Gastroesophageal sphincter (tissue), 4 donors: ENCODE measurements at regions not wholly inside any gene's neighbourhood (a gene's known extent, or its start where the extent isn't known, plus 50 kb on each side); places are given as distances from the start of the nearest gene placed in this dataset.

Source experiments
- ATAC-seq: fragments of 150-250 bp; one replicate; pipeline ENCODE4 v1.9.1; 2016; ENCODE audit warnings: mild to moderate bottlenecking, moderate library complexity
- H3K27ac ChIP-seq, 4 donors: fragments of 200-600 bp; sonication (generic) in 3 of 4; 1 replicate in 3 of 4; 2 replicates in 1 of 4; pipeline ENCODE4 v1.5.1; 2016 to 2019
- H3K27me3 ChIP-seq: fragments of 200-600 bp; sonication (generic); one replicate; pipeline ENCODE4 v1.5.1; 2019
- H3K36me3 ChIP-seq, 2 donors: fragments of 200-600 bp; sonication (generic); one replicate each; pipeline ENCODE4 v1.5.1; 2019; ENCODE audit warnings: control low read depth in 1 of 2
- H3K4me1 ChIP-seq, 3 donors: fragments of 200-600 bp; sonication (generic); 1 replicate in 2 of 3; 2 replicates in 1 of 3; pipeline ENCODE4 v1.5.1; 2016 to 2019; ENCODE audit warnings: control low read depth in 2 of 3
- H3K4me3 ChIP-seq, 2 donors: fragments of 200-600 bp; sonication (generic); one replicate each; pipeline ENCODE4 v1.5.1; 2019; ENCODE audit warnings: mild to moderate bottlenecking in 1 of 2, moderate library complexity in 1 of 2
- H3K9me3 ChIP-seq, 3 donors: fragments of 200-600 bp; sonication (generic); one replicate each; pipeline ENCODE4 v1.5.1; 2017 to 2019; ENCODE audit warnings: control low read depth in 2 of 3
- CTCF ChIP-seq, 4 experiments: fragments of 200-600 bp in 2 of 4; fragments of 450-650 bp in 2 of 4; sonication (generic) in 1 of 4; IDR thresholded peaks; one replicate each; pipeline ENCODE4 v1.5.1; 2017 to 2019; ENCODE audit warnings: antibody characterized with exemption in 4 of 4, mild to moderate bottlenecking in 2 of 4, moderate library complexity in 2 of 4
- EP300 ChIP-seq: sonication (generic); formaldehyde crosslinking; IDR thresholded peaks from one replicate; pipeline ENCODE4 v1.6.1; 2017; ENCODE audit warnings: antibody characterized with exemption, mild to moderate bottlenecking
- POLR2A ChIP-seq, 2 donors: fragments of 450-650 bp; IDR thresholded peaks; one replicate each; pipeline ENCODE4 v1.6.1; 2017; ENCODE audit warnings: antibody characterized with exemption in 2 of 2, mild to moderate bottlenecking in 2 of 2, moderate library complexity in 1 of 2
- POLR2AphosphoS5 ChIP-seq: sonication (generic); formaldehyde crosslinking; IDR thresholded peaks from one replicate; pipeline ENCODE4 v1.6.1; 2017; ENCODE audit warnings: antibody characterized with exemption
- WGBS, 2 donors: methylation state at CpG; one replicate each; pipeline ENCODE4 v1.1.5; 2018; ENCODE audit warnings: low coverage in 1 of 2; 5-methylcytosine and 5-hydroxymethylcytosine counted together

DNA sequence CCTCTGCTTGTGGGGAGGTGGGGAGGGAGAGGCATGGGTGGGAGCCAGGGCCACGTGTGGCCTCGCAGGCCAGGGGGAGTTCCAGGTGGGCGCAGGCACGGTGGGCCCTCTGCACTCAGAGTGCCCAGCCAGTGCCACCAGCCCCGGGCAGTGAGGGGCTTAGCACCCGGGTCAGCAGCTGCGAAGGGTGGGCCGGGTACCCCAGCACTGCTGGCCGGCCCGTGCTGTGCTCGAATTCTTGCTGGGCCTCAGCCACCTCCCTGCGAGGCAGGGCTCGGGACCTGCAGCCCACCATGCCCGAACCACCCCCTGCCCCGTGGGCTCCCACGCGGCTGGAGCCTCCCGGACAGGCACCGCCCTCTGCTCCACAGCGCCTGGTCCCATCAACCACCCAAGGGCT is 1277.2 kb downstream of the JRKL start:
- H3K36me3 ChIP-seq, result no peaks in the 10 kb centered on the region
- TF ChIP-seq POLR2AphosphoS5 (no peak), EP300 (no peak)
- no peaks in the 10 kb centered on the region for H3K9me3 ChIP-seq
- no peak overlapping the region for H3K4me3 ChIP-seq
- H3K27ac ChIP-seq, result no peak overlapping the region
- WGBS, 2 donors, result no CpG with 5 or more reads among the region's 20 CpGs
- no peak for ATAC-seq
- H3K4me1 ChIP-seq, result no peaks in the 10 kb centered on the region
- no peaks in the 10 kb centered on the region for H3K27me3 ChIP-seq

DNA sequence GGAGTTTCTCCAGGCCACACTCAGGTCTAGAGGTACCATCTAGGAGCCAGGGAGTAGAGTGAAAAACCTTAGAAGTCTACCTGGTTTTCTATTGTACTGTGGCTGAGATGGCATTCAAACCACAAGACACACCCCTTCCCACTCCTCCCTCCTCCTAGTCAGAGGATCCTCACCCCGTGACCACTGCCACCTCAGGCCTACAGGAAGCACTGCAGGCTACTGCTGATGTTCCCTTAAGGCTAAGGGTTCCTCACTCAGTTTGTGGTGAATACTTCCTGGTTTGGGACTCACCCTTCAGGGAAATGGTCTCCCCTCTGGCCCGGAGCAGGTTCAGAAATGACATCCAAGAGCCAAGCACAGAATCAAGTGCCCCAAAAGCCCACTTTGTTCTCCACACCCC is 1293.9 kb downstream of the JRKL start:
- no peak overlapping the region for H3K27ac ChIP-seq
- H3K36me3 ChIP-seq, result no peaks in the 10 kb centered on the region
- TF ChIP-seq POLR2AphosphoS5 (no peak), POLR2A (IDR thresholded peaks at IDR 0.05) (no peak), CTCF (IDR thresholded peaks at IDR 0.05) (no peak), EP300 (no peak)
- no peak overlapping the region for H3K4me3 ChIP-seq
- no peaks in the 10 kb centered on the region for H3K27me3 ChIP-seq
- 14% methylated on average over 1 of the region's 2 CpGs; no CpG with 5 or more reads in 1 of the 2 donors for WGBS, 2 donors
- no peak for ATAC-seq
- no peaks in the 10 kb centered on the region for H3K4me1 ChIP-seq
- peaks cover 0 to 4% (median 0%) of the 10 kb centered on the region in 3 donors for H3K9me3 ChIP-seq

DNA sequence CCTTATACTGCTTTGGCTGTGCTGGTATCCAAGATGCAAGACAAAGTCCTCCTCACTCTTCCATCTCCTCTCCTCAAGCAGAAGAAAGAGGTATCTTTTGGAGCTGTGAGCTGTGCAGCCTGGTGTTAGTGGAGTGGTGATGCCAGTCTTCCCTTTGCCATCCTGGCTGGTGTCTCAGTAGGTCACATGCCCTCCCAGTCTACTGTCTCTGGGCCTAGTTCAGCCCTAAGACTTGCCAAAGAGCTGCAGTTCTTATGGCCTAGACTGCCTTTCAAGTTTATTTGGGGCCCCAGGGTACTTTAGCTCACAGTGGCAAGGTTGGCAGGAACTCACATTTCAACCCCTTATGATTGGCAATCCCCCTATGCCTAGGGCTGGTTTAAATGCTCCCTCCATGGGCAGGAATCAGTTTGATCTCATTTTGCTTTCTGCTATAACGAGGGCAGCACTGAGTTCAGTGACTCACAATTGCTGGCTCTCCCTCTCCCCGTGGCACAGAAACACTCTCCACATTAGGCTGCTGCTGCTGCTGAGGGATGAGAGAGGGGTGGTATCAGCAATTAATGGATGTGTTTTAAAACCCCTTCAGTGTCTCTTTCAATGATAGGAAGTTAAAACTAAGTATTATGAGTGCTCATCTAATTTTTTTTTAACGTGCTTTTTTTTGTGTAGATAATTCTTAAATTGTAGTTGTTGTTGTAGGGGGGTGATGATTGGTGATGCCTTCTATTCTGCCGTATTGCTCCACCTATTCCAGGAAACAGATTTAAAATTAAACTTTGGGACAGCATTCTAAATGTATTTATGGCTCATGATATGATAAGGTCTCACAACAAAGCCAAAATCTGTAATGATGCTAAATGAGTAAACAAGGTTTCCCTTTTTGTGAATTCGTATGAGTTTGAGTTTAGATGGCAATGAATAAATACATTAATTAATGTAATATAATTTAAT is 1295.0 kb downstream of the JRKL start:
- no peaks in the 10 kb centered on the region for H3K27me3 ChIP-seq
- no peaks in the 10 kb centered on the region for H3K9me3 ChIP-seq
- H3K4me3 ChIP-seq, result no peak overlapping the region
- H3K36me3 ChIP-seq, result no peaks in the 10 kb centered on the region
- no peak for ATAC-seq
- H3K27ac ChIP-seq, result no peak overlapping the region
- TF ChIP-seq POLR2A (IDR thresholded peaks at IDR 0.05) (no peak), POLR2AphosphoS5 (no peak), EP300 (no peak), CTCF (IDR thresholded peaks at IDR 0.05) (no peak)
- WGBS, 2 donors, result 60 to 75% methylated on average over 4 to 5 of the region's 5 CpGs
- no peaks in the 10 kb centered on the region for H3K4me1 ChIP-seq

DNA sequence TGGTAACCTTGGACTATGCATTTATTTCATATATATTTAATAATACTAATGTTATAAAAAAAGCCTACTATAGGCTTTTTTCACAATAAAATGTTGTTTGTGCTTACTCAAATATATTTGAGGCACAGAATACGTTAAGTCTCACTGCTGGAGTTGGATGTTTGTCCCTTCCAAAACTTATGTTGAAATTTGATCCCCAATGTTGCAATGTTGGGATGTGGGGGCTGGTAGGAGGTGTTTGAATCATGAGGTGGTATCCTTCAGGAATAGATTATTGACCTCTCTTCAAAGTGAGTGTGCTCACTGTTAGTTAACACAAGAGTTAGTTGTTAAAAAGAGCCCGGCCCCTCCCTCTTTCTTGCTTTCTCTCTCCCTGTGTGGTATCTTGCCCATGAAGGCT is 1295.9 kb downstream of the JRKL start:
- H3K36me3 ChIP-seq, result no peaks in the 10 kb centered on the region
- H3K27ac ChIP-seq, result no peak overlapping the region
- H3K9me3 ChIP-seq, result no peaks in the 10 kb centered on the region
- TF ChIP-seq POLR2AphosphoS5 (no peak), CTCF (IDR thresholded peaks at IDR 0.05) (no peak)
- no peaks in the 10 kb centered on the region for H3K4me1 ChIP-seq
- no peak for ATAC-seq
- H3K4me3 ChIP-seq, result no peak overlapping the region
- no peaks in the 10 kb centered on the region for H3K27me3 ChIP-seq
- WGBS, 2 donors, result 88 to 94% methylated on average over 1 to 2 of the region's 2 CpGs

DNA sequence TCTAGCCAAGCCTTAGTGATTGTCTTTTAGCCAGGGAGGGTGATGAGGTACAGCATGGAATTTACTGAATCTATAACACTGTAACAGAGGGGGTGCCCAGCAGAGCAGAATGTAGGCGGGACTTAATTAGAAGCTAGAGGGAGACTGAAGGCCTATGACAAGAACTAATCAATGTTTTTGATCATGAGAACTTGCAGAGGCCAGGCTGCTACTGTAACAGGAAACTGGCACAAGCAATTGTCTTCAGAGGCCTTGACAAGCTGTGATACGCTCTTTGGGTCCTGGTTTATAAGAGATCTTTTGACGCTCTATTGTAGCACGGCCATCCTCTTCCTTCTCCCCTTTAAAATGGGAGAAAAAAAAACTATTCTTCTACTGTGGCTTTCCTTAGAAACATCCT is 1297.3 kb downstream of the JRKL start:
- H3K4me3 ChIP-seq, result no peak overlapping the region
- WGBS, 2 donors, result 87 to 93% methylated on average over 4 of the region's 4 CpGs
- no peaks in the 10 kb centered on the region for H3K4me1 ChIP-seq
- TF ChIP-seq EP300 (no peak), CTCF (IDR thresholded peaks at IDR 0.05) (no peak), POLR2A (IDR thresholded peaks at IDR 0.05) (no peak), POLR2AphosphoS5 (no peak)
- no peaks in the 10 kb centered on the region for H3K9me3 ChIP-seq
- H3K27ac ChIP-seq, result no peak overlapping the region
- ATAC-seq, result no peak
- H3K27me3 ChIP-seq, result no peaks in the 10 kb centered on the region
- no peaks in the 10 kb centered on the region for H3K36me3 ChIP-seq
